ENCODE measurements at regions not wholly inside any gene's neighbourhood (a gene's known extent, or its start where the extent isn't known, plus 50 kb on each side); places are given as distances from the start of the nearest gene placed in this dataset.

GRCh38 chr20:59435518-59435917 lies 135.1 kb downstream of the EDN3 start:
- Histone ChIP-seq H3K4me1 (ENCODE audit: control insufficient read depth in 2 of 2, insufficient read depth in 1 of 2, low read depth in 1 of 2, low read length in 2 of 2) (peaks cover 0 to 7% of the 10 kb centered on the region in 2 donors), H3K4me3 (ENCODE audit: low read length in 2 of 2) (no peak overlapping the region), H4K8ac (ENCODE audit: low read depth, low read length) (no peak overlapping the region), H3K36me3 (replicated peaks in 1 of 2; ENCODE audit: control insufficient read depth in 2 of 2, insufficient read depth in 2 of 2, low read length in 2 of 2) (no peaks in the 10 kb centered on the region), H3K9ac (ENCODE audit: low read depth, low read length, poor library complexity) (no peak overlapping the region), H2BK5ac (ENCODE audit: low read length) (no peak overlapping the region), H2AK5ac (ENCODE audit: low read depth, low read length) (no peak overlapping the region), H2BK12ac (ENCODE audit: low read length) (no peak overlapping the region), H3K27me3 (ENCODE audit: control insufficient read depth in 3 of 3, insufficient read depth in 3 of 3, low read depth in 1 of 3, low read length in 3 of 3) (no peaks in the 10 kb centered on the region), H2BK120ac (ENCODE audit: low read depth, low read length) (no peak overlapping the region), H3K14ac (ENCODE audit: low read length) (no peak overlapping the region), H3K27ac (replicated peaks; ENCODE audit: low read length) (no peak overlapping the region), H2AFZ (ENCODE audit: low read length) (no peak overlapping the region), H2BK15ac (ENCODE audit: low read length) (no peak overlapping the region), H3K79me1 (ENCODE audit: low read depth, low read length) (no peaks in the 10 kb centered on the region), H3K23ac (ENCODE audit: low read depth, low read length, poor library complexity) (no peak overlapping the region), H3K4me2 (ENCODE audit: insufficient read depth, low read length, poor library complexity, severe bottlenecking) (no peak overlapping the region), H4K91ac (ENCODE audit: low read depth, low read length, poor library complexity) (no peak overlapping the region), H3K4ac (ENCODE audit: low read length) (no peak overlapping the region), H3K18ac (ENCODE audit: low read length) (no peak overlapping the region), H3K9me3 (replicated peaks in 1 of 2; ENCODE audit: control insufficient read depth in 2 of 2, insufficient read depth in 1 of 2, low read depth in 1 of 2, low read length in 2 of 2) (no peaks in the 10 kb centered on the region)
- no peak for DNase-seq (ENCODE audit: low spot score)
- no CpG with 5 or more reads among the region's 8 CpGs for WGBS, 2 donors (ENCODE audit: extremely low coverage in 2 of 2, insufficient read length in 2 of 2, insufficient replicate concordance in 1 of 2)

- H3K79me1 ChIP-seq (ENCODE audit: low read depth, low read length): no peaks in the 10 kb centered on the region
Observed at GRCh38 chr20:59437601-59438031, 137.2 kb downstream of the EDN3 start.

GRCh38 chr20:59438201-59438600 lies 137.8 kb downstream of the EDN3 start:
- no peak overlapping the region for H4K8ac ChIP-seq (ENCODE audit: low read depth, low read length)
- WGBS, 2 donors (ENCODE audit: extremely low coverage in 2 of 2, insufficient read length in 2 of 2, insufficient replicate concordance in 1 of 2): no CpG with 5 or more reads among the region's 4 CpGs
- peaks cover 0 to 3% (median 0%) of the 10 kb centered on the region in 3 experiments for H3K27me3 ChIP-seq (ENCODE audit: control insufficient read depth in 3 of 3, insufficient read depth in 3 of 3, low read depth in 1 of 3, low read length in 3 of 3)
- no peaks in the 10 kb centered on the region for H3K79me1 ChIP-seq (ENCODE audit: low read depth, low read length)
- H3K9ac ChIP-seq (ENCODE audit: low read depth, low read length, poor library complexity): no peak overlapping the region
- no peak overlapping the region for H2AFZ ChIP-seq (ENCODE audit: low read length)
- peaks cover 0 to 8% of the 10 kb centered on the region in 2 donors for H3K4me1 ChIP-seq (ENCODE audit: control insufficient read depth in 2 of 2, insufficient read depth in 1 of 2, low read depth in 1 of 2, low read length in 2 of 2)
- H4K91ac ChIP-seq (ENCODE audit: low read depth, low read length, poor library complexity): no peak overlapping the region
- H2BK15ac ChIP-seq (ENCODE audit: low read length): no peak overlapping the region
- no peak overlapping the region for H3K27ac ChIP-seq (replicated peaks; ENCODE audit: low read length)
- H3K9me3 ChIP-seq (replicated peaks in 1 of 2; ENCODE audit: control insufficient read depth in 2 of 2, insufficient read depth in 1 of 2, low read depth in 1 of 2, low read length in 2 of 2): no peaks in the 10 kb centered on the region
- no peak overlapping the region for H2BK120ac ChIP-seq (ENCODE audit: low read depth, low read length)
- no peak overlapping the region for H3K4me2 ChIP-seq (ENCODE audit: insufficient read depth, low read length, poor library complexity, severe bottlenecking)
- H3K18ac ChIP-seq (ENCODE audit: low read length): no peak overlapping the region
- no peak overlapping the region for H2BK5ac ChIP-seq (ENCODE audit: low read length)
- no peak for DNase-seq (ENCODE audit: low spot score)
- no peak overlapping the region for H3K4me3 ChIP-seq (ENCODE audit: low read length in 2 of 2)
- no peak overlapping the region for H3K23ac ChIP-seq (ENCODE audit: low read depth, low read length, poor library complexity)
- no peak overlapping the region for H3K4ac ChIP-seq (ENCODE audit: low read length)
- no peaks in the 10 kb centered on the region for H3K36me3 ChIP-seq (replicated peaks in 1 of 2; ENCODE audit: control insufficient read depth in 2 of 2, insufficient read depth in 2 of 2, low read length in 2 of 2)
- no peak overlapping the region for H2BK12ac ChIP-seq (ENCODE audit: low read length)
- H3K14ac ChIP-seq (ENCODE audit: low read length): no peak overlapping the region
- no peak overlapping the region for H2AK5ac ChIP-seq (ENCODE audit: low read depth, low read length)

More at GRCh38 chr20:59437601-59438031, 137.2 kb downstream of the EDN3 start:
- Histone ChIP-seq H2AK5ac (ENCODE audit: low read depth, low read length) (no peak overlapping the region), H3K27ac (replicated peaks; ENCODE audit: low read length) (no peak overlapping the region), H3K36me3 (replicated peaks in 1 of 2; ENCODE audit: control insufficient read depth in 2 of 2, insufficient read depth in 2 of 2, low read length in 2 of 2) (no peaks in the 10 kb centered on the region), H3K9me3 (replicated peaks in 1 of 2; ENCODE audit: control insufficient read depth in 2 of 2, insufficient read depth in 1 of 2, low read depth in 1 of 2, low read length in 2 of 2) (no peaks in the 10 kb centered on the region), H3K4me2 (ENCODE audit: insufficient read depth, low read length, poor library complexity, severe bottlenecking) (no peak overlapping the region), H4K91ac (ENCODE audit: low read depth, low read length, poor library complexity) (no peak overlapping the region), H3K18ac (ENCODE audit: low read length) (no peak overlapping the region), H2AFZ (ENCODE audit: low read length) (no peak overlapping the region), H2BK120ac (ENCODE audit: low read depth, low read length) (no peak overlapping the region), H3K27me3 (ENCODE audit: control insufficient read depth in 3 of 3, insufficient read depth in 3 of 3, low read depth in 1 of 3, low read length in 3 of 3) (peaks cover 0 to 3% (median 0%) of the 10 kb centered on the region in 3 experiments), H4K8ac (ENCODE audit: low read depth, low read length) (no peak overlapping the region), H3K23ac (ENCODE audit: low read depth, low read length, poor library complexity) (no peak overlapping the region), H3K4me3 (ENCODE audit: low read length in 2 of 2) (no peak overlapping the region), H3K9ac (ENCODE audit: low read depth, low read length, poor library complexity) (no peak overlapping the region), H3K4ac (ENCODE audit: low read length) (no peak overlapping the region), H2BK15ac (ENCODE audit: low read length) (no peak overlapping the region), H3K14ac (ENCODE audit: low read length) (no peak overlapping the region), H2BK5ac (ENCODE audit: low read length) (no peak overlapping the region), H3K4me1 (ENCODE audit: control insufficient read depth in 2 of 2, insufficient read depth in 1 of 2, low read depth in 1 of 2, low read length in 2 of 2) (peaks cover 0 to 8% of the 10 kb centered on the region in 2 donors), H2BK12ac (ENCODE audit: low read length) (no peak overlapping the region)
- no CpG with 5 or more reads among the region's 13 CpGs for WGBS, 2 donors (ENCODE audit: extremely low coverage in 2 of 2, insufficient read length in 2 of 2, insufficient replicate concordance in 1 of 2)
- DNase-seq (ENCODE audit: low spot score): no peak

- Histone ChIP-seq H3K4me2 (ENCODE audit: insufficient read depth, low read length, poor library complexity, severe bottlenecking) (no peak overlapping the region), H2BK120ac (ENCODE audit: low read depth, low read length) (no peak overlapping the region), H3K27ac (replicated peaks; ENCODE audit: low read length) (no peak overlapping the region), H2BK5ac (ENCODE audit: low read length) (no peak overlapping the region), H4K8ac (ENCODE audit: low read depth, low read length) (no peak overlapping the region), H3K18ac (ENCODE audit: low read length) (peak overlapping the region; percentile 45), H3K4ac (ENCODE audit: low read length) (no peak overlapping the region), H2AFZ (ENCODE audit: low read length) (no peak overlapping the region), H3K4me3 (ENCODE audit: low read length in 2 of 2) (no peak overlapping the region), H4K91ac (ENCODE audit: low read depth, low read length, poor library complexity) (no peak overlapping the region), H3K79me1 (ENCODE audit: low read depth, low read length) (no peaks in the 10 kb centered on the region), H3K27me3 (ENCODE audit: control insufficient read depth in 3 of 3, insufficient read depth in 3 of 3, low read depth in 1 of 3, low read length in 3 of 3) (peaks cover 0 to 3% (median 0%) of the 10 kb centered on the region in 3 experiments), H3K14ac (ENCODE audit: low read length) (no peak overlapping the region), H3K23ac (ENCODE audit: low read depth, low read length, poor library complexity) (no peak overlapping the region), H3K9me3 (replicated peaks in 1 of 2; ENCODE audit: control insufficient read depth in 2 of 2, insufficient read depth in 1 of 2, low read depth in 1 of 2, low read length in 2 of 2) (no peaks in the 10 kb centered on the region), H2AK5ac (ENCODE audit: low read depth, low read length) (no peak overlapping the region), H2BK15ac (ENCODE audit: low read length) (no peak overlapping the region), H3K9ac (ENCODE audit: low read depth, low read length, poor library complexity) (no peak overlapping the region), H3K4me1 (ENCODE audit: control insufficient read depth in 2 of 2, insufficient read depth in 1 of 2, low read depth in 1 of 2, low read length in 2 of 2) (peaks cover 0 to 8% of the 10 kb centered on the region in 2 donors), H3K36me3 (replicated peaks in 1 of 2; ENCODE audit: control insufficient read depth in 2 of 2, insufficient read depth in 2 of 2, low read length in 2 of 2) (no peaks in the 10 kb centered on the region), H2BK12ac (ENCODE audit: low read length) (no peak overlapping the region)
- no CpG with 5 or more reads among the region's 7 CpGs for WGBS, 2 donors (ENCODE audit: extremely low coverage in 2 of 2, insufficient read length in 2 of 2, insufficient replicate concordance in 1 of 2)
- DNase-seq (ENCODE audit: low spot score): no peak
Observed at GRCh38 chr20:59439243-59439642, 138.8 kb downstream of the EDN3 start.

All from neuronal stem cell (in vitro differentiated cells).